ENCODE measurements at regions not wholly inside any gene's neighbourhood (a gene's known extent, or its start where the extent isn't known, plus 50 kb on each side); places are given as distances from the start of the nearest gene placed in this dataset.

GRCh38 chr12:11958221-11959091 is 112.3 kb upstream of the BCL2L14 start:
- TF ChIP-seq CTCF (IDR thresholded peaks at IDR 0.05) (no peak), NR3C1 (CRISPR knock-in tag; conservative IDR thresholded peaks at IDR 0.05; ENCODE audit: low read depth) (no peak), FOXK1 (CRISPR knock-in tag; IDR thresholded peaks at IDR 0.05) (no peak), ATF2 (CRISPR knock-in tag; IDR thresholded peaks at IDR 0.05; ENCODE audit: borderline replicate concordance, low read depth) (no peak), CREM (CRISPR knock-in tag; IDR thresholded peaks at IDR 0.05) (no peak), ZNF121 (CRISPR knock-in tag; IDR thresholded peaks at IDR 0.05) (no peak), ZNF263 (CRISPR knock-in tag; IDR thresholded peaks at IDR 0.05; ENCODE audit: low read depth) (no peak), TEAD4 (CRISPR knock-in tag; IDR thresholded peaks at IDR 0.05) (no peak), AFF4 (CRISPR knock-in tag; IDR thresholded peaks at IDR 0.05; ENCODE audit: borderline replicate concordance) (no peak), E2F1 (CRISPR knock-in tag; IDR thresholded peaks at IDR 0.05) (no peak), ZNF416 (CRISPR knock-in tag; IDR thresholded peaks at IDR 0.05) (no peak)

All from WTC11 (cell line).